AG20443 (cell line): ENCODE measurements at regions not wholly inside any gene's neighbourhood (a gene's known extent, or its start where the extent isn't known, plus 50 kb on each side); places are given as distances from the start of the nearest gene placed in this dataset.
"Not testable (repeated sequence)": the region's sequence is repeated elsewhere in the genome, so short reads cannot be mapped to it uniquely, and the experiment has no call there.

Experiments
- DNase-seq: peaks from one replicate; pipeline ENCODE4 v3.0.0; 2012; ENCODE audit warnings: low spot score, mixed read lengths

GRCh38 chr4:97374526-97374925 is 768.8 kb downstream of the STPG2 start:
- DNase-seq: no peak

DNA sequence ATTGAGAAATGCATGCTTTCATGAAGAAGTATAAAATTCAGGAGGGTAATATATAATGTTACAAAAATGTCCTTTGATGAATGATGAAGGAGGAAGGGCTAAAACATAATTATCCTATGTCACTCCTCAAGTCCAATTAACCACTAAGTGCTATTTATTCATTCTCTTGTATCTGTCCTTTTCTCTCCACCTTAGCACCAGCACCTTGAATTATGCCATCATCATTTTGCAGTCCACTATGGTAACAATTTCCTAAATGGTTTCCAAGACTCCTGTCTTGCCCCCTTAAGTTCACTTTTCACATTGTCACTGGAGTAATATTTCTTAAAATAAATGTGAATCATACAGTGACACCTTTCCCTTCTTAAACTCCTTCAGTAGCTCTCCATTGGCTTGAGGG is 756.3 kb downstream of the STPG2 start:
- DNase-seq: no peak

DNA sequence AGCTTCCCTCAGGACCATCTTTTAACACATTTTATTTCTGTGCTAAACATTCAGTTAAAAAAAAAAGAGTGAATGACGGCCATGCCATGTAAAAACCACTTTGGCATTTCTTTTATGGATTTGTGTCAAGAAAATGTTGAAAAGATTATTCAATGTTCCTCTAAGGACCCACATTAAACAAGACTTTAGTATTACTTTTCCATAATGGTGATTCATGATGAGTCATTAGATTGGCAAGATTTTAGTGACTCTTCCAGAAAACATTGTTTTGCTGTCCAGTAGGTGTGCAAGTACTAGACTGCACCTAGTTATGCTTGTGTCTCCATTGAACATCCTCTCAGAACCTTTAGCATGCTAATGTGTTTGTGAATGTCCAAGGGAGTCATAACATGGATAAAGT is 748.6 kb downstream of the STPG2 start:
- DNase-seq: no peak

GRCh38 chr4:97396097-97396496 is 747.2 kb downstream of the STPG2 start:
- DNase-seq: no peak

DNA sequence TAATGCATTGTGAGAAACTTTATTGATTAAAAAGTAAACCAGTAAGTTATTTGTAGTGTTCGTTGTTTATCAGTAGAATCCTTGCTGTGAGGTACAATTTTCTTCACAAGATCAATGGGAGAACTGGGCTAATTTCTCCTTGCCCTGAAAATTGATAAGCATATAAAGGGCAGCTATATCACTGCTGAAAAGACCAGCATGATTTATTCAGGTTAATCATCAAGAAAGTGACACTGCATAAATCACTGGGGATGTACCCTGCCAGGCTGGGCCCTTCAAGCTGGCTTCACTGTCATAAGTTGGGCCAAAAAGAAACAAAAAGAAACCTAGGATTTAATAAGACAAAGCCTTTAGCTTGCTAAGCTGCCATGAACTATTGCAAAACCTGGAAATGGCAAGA is 746.7 kb downstream of the STPG2 start:
- DNase-seq: no peak

GRCh38 chr4:97404876-97405523 is 738.3 kb downstream of the STPG2 start:
- no peak for DNase-seq

DNA sequence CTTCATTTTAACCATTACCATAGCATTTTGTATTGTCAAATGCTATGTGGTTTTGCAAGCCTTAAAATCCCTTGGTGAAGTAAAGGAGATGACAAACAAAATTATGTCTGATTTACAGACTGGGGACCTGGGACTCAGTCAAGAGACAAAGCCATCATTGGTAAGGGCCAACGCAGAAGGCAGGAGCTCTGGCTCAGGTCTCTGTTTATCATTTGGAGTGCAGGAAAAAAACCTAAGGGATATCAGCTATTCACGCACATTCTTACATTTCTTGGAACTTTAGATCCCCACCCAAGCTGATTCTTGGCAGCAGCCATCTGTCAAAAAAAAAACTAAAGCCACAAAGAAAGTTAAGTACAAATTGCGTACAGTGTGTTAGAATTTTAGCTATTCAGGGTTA is 731.9 kb downstream of the STPG2 start:
- no peak for DNase-seq

- no peak for DNase-seq
Observed at GRCh38 chr4:97412331-97412730, 730.9 kb downstream of the STPG2 start.

- DNase-seq: no peak
Observed at GRCh38 chr4:97414161-97414560, 729.1 kb downstream of the STPG2 start.

DNA sequence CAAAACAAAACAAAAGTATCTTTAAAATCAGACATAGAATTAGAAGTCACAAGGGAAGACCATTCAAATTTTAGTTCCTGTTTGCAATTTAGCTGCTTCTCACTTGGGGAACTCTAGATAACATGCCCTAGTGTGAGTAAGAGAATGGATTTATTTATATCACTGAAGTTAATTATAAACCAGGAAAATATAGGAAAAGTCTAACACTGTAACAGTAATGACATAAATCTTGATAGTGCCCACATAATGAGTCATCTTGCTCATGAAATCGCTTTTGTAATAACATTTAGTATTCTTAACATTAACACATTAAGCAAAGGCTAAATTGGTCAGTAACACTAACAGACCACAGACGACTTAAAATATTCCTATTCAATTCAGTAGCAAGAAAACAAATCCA is 710.7 kb downstream of the STPG2 start:
- DNase-seq: no peak

GRCh38 chr4:97437998-97438705 is 705.1 kb downstream of the STPG2 start:
- DNase-seq: not testable (repeated sequence)

- DNase-seq: no peak
Observed at GRCh38 chr4:97453186-97453585, 690.1 kb downstream of the STPG2 start.

DNA sequence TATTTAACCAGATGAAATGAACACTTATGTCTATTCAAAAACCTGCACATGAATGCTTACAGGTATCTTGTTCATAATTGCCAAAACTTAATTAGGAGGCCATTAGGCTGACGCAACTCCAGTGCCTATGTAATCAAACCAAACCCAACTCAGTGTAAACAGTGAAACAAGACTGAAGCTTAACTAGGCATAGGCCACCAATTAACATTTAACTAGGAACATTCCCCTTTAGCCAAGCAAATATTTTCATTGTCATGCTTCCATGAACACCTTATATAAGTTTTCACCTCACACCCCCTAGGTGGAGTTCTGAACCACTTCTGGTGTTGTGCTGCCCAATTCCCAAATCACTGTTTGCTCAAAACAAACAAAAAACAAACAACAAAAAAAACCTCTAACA is 686.0 kb downstream of the STPG2 start:
- DNase-seq: no peak

DNA sequence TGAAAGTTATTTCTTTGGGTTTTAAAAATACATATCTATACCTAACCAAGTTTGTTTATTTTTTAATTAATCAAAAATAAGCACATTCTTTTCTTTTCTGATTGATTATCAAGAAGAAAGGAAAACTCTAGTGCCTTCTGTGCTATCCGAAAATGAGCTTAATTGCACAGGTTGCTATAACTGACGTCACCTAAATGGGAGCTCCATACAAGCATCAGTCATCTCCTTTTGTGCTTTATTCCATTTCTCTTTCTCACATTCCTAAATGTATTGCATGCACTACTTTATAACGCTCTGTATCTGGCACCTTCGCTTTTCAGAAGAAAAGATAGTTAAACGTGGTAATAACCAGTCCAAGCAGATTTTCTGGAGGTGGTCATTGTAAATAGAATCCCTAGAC is 675.0 kb downstream of the STPG2 start:
- no peak for DNase-seq

DNA sequence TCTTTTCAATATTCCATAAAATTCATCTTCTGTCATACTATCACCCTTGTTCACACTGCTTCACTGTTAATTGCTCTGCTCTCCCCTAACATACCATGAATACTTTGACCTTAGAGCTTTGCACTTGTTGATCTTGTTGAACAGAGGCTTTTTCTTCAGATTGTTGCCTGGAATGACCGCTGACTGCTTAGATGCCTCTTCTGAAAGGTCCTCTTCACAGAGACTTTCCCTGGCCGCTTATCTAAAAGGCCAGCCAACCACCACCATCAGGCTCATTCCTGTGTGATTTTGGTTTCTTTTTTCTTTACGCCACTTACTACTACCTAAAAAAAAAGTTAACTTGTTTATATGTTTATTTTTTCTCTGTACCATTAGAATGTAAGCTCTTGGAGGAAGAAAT is 667.7 kb downstream of the STPG2 start:
- DNase-seq: no peak

GRCh38 chr4:97477974-97478373 is 665.3 kb downstream of the STPG2 start:
- DNase-seq: no peak

DNA sequence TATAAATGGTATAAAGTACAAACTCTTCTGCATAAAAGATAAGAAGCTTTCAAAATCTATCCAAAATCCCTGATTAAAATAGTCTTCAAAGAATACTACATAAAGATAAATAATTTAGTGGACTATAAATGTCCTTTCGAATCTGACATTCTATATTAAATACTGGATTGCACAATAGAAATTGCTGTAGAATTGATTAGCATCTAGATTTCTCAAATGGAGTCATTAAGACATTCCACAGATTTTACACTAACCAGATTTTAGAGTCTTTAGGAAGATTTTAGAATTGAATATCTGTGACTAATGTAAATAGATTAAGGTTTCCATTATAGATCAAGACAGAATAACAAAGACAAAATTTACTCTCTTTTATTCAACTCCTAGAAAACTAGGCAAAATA is 663.9 kb downstream of the STPG2 start:
- no peak for DNase-seq

DNA sequence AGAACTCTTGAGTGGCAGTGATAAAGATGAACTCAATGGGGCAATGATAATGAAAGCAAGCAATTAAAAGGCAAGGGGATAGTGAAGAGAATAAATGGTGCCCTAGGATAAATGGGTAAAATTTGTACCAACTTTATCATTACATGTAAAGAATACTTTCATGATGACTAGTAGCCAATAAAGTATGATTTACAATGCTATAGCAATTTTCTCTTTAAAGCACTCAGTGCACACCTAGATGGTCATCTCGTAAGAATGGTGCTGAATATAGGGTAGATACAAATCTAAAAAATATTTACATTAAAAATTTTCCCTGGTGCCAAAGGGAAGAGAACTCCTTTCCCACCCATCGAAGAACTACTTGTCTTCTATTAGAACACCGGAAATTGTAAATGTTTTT is 651.4 kb downstream of the STPG2 start:
- no peak for DNase-seq

DNA sequence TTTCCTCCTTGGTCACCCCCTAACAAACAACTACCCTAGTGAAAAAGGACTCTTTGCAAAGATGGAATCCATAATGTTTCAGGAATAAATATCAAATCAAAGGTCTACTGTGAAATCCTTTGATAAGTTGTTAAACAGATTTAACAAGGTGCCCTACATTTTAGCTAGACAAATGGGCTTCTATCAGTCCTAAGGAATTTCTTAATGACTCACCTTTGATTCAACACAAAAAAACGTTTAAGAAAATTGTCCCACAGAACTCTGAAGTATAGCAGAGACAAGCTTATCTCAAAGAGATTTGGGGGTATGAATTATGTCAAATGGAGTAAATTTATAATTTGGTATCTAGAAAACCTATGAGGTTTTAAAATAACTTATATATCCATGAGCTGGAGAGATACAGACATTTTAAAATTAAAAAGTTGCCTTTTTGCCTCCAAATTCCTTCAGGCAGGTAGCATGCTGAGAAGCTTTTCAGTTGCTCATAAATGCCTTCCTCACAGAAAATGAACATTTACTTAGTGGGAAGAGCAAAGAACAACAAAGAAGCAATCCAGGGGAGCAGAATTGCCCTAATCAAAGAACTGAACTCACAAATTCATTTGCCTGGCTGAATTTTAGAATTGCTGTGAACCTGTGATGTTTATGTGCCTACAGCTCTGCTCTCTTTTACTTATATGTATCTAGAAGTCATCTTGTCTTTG is 649.3 kb downstream of the STPG2 start:
- DNase-seq: no peak

GRCh38 chr4:97496298-97496873 is 646.9 kb downstream of the STPG2 start:
- DNase-seq: no peak

DNA sequence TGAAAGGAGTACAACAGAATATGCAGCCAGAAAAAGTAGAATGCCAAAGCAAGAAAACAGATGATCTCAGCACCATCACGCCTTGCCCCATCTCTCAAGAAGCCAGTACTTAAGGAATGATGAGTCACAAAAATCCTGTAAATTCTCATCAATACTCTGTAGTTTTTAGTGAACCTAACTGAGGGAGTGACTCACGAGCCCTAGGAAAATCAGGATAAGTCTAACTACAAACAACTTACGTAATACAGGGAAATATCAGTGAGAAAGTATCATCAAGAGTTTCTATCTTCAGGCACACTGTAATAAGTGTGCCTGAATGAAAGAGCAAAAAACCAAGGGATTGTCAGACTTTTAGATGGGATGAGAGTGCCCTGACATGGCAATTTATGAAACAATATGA is 644.4 kb downstream of the STPG2 start:
- no peak for DNase-seq

DNA sequence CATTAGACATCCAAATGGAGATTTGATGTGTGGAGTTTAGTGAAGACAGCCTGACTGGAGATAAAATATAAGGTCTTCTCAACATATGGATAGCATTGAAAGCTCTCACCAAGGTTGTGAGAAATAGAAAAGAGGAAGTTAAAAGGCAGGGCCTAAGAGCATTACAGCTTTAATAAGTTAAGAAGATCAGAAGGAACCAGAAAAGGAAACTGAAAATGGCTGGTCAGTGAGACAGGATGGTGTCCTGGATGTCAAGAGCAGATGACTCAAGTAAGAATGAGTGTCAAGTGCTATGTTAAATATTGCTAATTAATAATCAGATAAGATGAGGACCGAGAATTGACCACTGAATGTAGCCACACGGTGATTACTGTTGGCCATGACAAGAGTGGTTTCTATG is 642.9 kb downstream of the STPG2 start:
- DNase-seq: no peak

- no peak for DNase-seq
Observed at GRCh38 chr4:97504713-97505112, 638.6 kb downstream of the STPG2 start.
